ENCODE measurements at regions not wholly inside any gene's neighbourhood (a gene's known extent, or its start where the extent isn't known, plus 50 kb on each side); places are given as distances from the start of the nearest gene placed in this dataset.

- TF ChIP-seq YY1 (IDR thresholded peaks at IDR 0.05; ENCODE audit: low read depth, low read length): no peak
- no peak for TF ChIP-seq CTBP2 (IDR thresholded peaks at IDR 0.05; ENCODE audit: borderline replicate concordance, insufficient read depth, insufficient read length, low read length)
- no peak for TF ChIP-seq CHD2 (IDR thresholded peaks at IDR 0.05; ENCODE audit: low read length)
- no peak for TF ChIP-seq SAP30 (IDR thresholded peaks at IDR 0.05; ENCODE audit: insufficient read depth, insufficient replicate concordance, low read length)
- TF ChIP-seq POU5F1 (IDR thresholded peaks at IDR 0.05; ENCODE audit: low read depth, low read length): no peak
- no peak for TF ChIP-seq TBP (IDR thresholded peaks at IDR 0.05; ENCODE audit: low read depth, low read length)
- TF ChIP-seq ATF2 (IDR thresholded peaks at IDR 0.05; ENCODE audit: low read length): no peak
- no peak for TF ChIP-seq RNF2 (IDR thresholded peaks at IDR 0.05; ENCODE audit: borderline replicate concordance, low read depth, low read length, missing control alignments, poor library complexity, severe bottlenecking)
Observed at GRCh38 chr7:26993816-26994810, 101.7 kb downstream of the HOXA1 start (continued).
